Nephron (organoid): ENCODE measurements at regions not wholly inside any gene's neighbourhood (a gene's known extent, or its start where the extent isn't known, plus 50 kb on each side); places are given as distances from the start of the nearest gene placed in this dataset.
A peak's percentile ranks its signal among the peaks of the same experiment; 100 is the strongest.

Experiments
- H3K27ac Mint-ChIP-seq, 3 experiments: 2 replicates each; pipeline ENCODE4 v1.8.0; 2020; ENCODE audit warnings: mixed read lengths in 3 of 3, mild to moderate bottlenecking in 2 of 3, moderate library complexity in 1 of 3
- H3K27me3 Mint-ChIP-seq: 2 replicates; pipeline ENCODE4 v1.8.0; 2021; ENCODE audit warnings: low read depth, mild to moderate bottlenecking, moderate library complexity, mixed read lengths
- H3K36me3 Mint-ChIP-seq: 2 replicates; pipeline ENCODE4 v1.8.0; 2020; ENCODE audit warnings: low read depth, mixed read lengths
- H3K4me1 Mint-ChIP-seq: 2 replicates; pipeline ENCODE4 v1.8.0; 2020; ENCODE audit warnings: mixed read lengths
- H3K4me3 Mint-ChIP-seq, 3 experiments: 2 replicates each; pipeline ENCODE4 v1.8.0; 2020; ENCODE audit warnings: mild to moderate bottlenecking in 3 of 3, mixed read lengths in 3 of 3, moderate library complexity in 2 of 3
- H3K9me3 Mint-ChIP-seq: 2 replicates; pipeline ENCODE4 v1.8.0; 2020; ENCODE audit warnings: mixed read lengths
- CTCF ChIP-seq, 3 experiments: fragments of 200-600 bp; sonication (generic); IDR thresholded peaks; one replicate each; pipeline ENCODE4 v1.5.0; 2021; ENCODE audit warnings: antibody characterized with exemption in 3 of 3; ENCODE audit not compliant: unreplicated experiment in 3 of 3

- Mint-ChIP-seq H3K9me3 (no peaks in the 10 kb centered on the region), H3K27me3 (peaks cover 6% of the 10 kb centered on the region), H3K4me3 (no peak overlapping the region), H3K27ac (no peak overlapping the region), H3K4me1 (peaks cover 11% of the 10 kb centered on the region), H3K36me3 (no peaks in the 10 kb centered on the region)
- no peak for TF ChIP-seq CTCF (IDR thresholded peaks at IDR 0.05; ENCODE audit: unreplicated experiment in 3 of 3)
These were observed 107.1 kb upstream of the TPM1 start for GRCh38 chr15:62935300-62936081.

- H3K9me3 Mint-ChIP-seq, result no peaks in the 10 kb centered on the region
- TF ChIP-seq CTCF (IDR thresholded peaks at IDR 0.05; ENCODE audit: unreplicated experiment in 3 of 3), result no peak
- H3K4me1 Mint-ChIP-seq, result peaks cover 30% of the 10 kb centered on the region
- H3K27ac Mint-ChIP-seq, result no peak overlapping the region
- no peak overlapping the region for H3K4me3 Mint-ChIP-seq
- no peaks in the 10 kb centered on the region for H3K36me3 Mint-ChIP-seq
- H3K27me3 Mint-ChIP-seq, result peaks cover 8% of the 10 kb centered on the region
These were observed 103.7 kb upstream of the TPM1 start for GRCh38 chr15:62938825-62939224.

GRCh38 chr15:62940093-62940754 lies 102.3 kb upstream of the TPM1 start:
- peaks cover 3% of the 10 kb centered on the region for H3K27me3 Mint-ChIP-seq
- TF ChIP-seq CTCF (IDR thresholded peaks at IDR 0.05; ENCODE audit: unreplicated experiment in 3 of 3), result no peak
- H3K27ac Mint-ChIP-seq, result peak overlapping the region; percentile 69 to 86 (median 69)
- H3K4me3 Mint-ChIP-seq, result no peak overlapping the region
- H3K36me3 Mint-ChIP-seq, result no peaks in the 10 kb centered on the region
- H3K9me3 Mint-ChIP-seq, result no peaks in the 10 kb centered on the region
- H3K4me1 Mint-ChIP-seq, result peaks cover 26% of the 10 kb centered on the region

GRCh38 chr15:62940755-62941361 lies 101.7 kb upstream of the TPM1 start:
- Mint-ChIP-seq H3K4me1 (peaks cover 26% of the 10 kb centered on the region), H3K27ac (peak overlapping the region; percentile 69 to 86 (median 69)), H3K27me3 (peaks cover 3% of the 10 kb centered on the region), H3K36me3 (no peaks in the 10 kb centered on the region), H3K9me3 (no peaks in the 10 kb centered on the region), H3K4me3 (no peak overlapping the region)
- no peak for TF ChIP-seq CTCF (IDR thresholded peaks at IDR 0.05; ENCODE audit: unreplicated experiment in 3 of 3)

- no peak overlapping the region for H3K4me3 Mint-ChIP-seq
- H3K27ac Mint-ChIP-seq, result peak overlapping the region; percentile 66 to 86 (median 69)
- H3K27me3 Mint-ChIP-seq, result peaks cover 7% of the 10 kb centered on the region
- H3K36me3 Mint-ChIP-seq, result no peaks in the 10 kb centered on the region
- no peaks in the 10 kb centered on the region for H3K9me3 Mint-ChIP-seq
- TF ChIP-seq CTCF (IDR thresholded peaks at IDR 0.05; ENCODE audit: unreplicated experiment in 3 of 3), result no peak
- peaks cover 26% of the 10 kb centered on the region for H3K4me1 Mint-ChIP-seq
These were observed 100.8 kb upstream of the TPM1 start for GRCh38 chr15:62941699-62942098.
